CD4-positive, alpha-beta T cell (primary cell): ENCODE measurements at regions not wholly inside any gene's neighbourhood (a gene's known extent, or its start where the extent isn't known, plus 50 kb on each side); places are given as distances from the start of the nearest gene placed in this dataset.

Source experiments
- ATAC-seq: fragments of 200-7000 bp; cut with Tn5 transposase; one replicate; pipeline ENCODE4 v1.10.0; 2022; ENCODE audit warnings: mild to moderate bottlenecking; ENCODE audit not compliant: poor library complexity
- CTCF ChIA-PET: fragments of 350-600 bp; sonication (Branson Sonifier 250); formaldehyde crosslinking; loops from one replicate; lab custom pipeline; 2021; ENCODE audit warnings: antibody characterized with exemption, inconsistent platforms; lab: Charles Lee
- POLR2A ChIA-PET: fragments of 350-600 bp; sonication (Branson Sonifier 250); formaldehyde crosslinking; loops from one replicate; lab custom pipeline; 2021; ENCODE audit warnings: antibody characterized with exemption, inconsistent platforms; lab: Charles Lee
- DNase-seq, 14 experiments: peaks; one replicate each; pipeline ENCODE4 v3.0.0-alpha.2; 2013 to 2020; ENCODE audit warnings: mixed read lengths in 2 of 14
- H3K27ac ChIP-seq, 2 donors: one replicate each; pipeline versions ENCODE4 v1.5.1 to v1.7.0; 2013; ENCODE audit warnings: low read length in 2 of 2, low read depth in 1 of 2, mild to moderate bottlenecking in 1 of 2
- H3K27me3 ChIP-seq, 2 experiments: 1 replicate in 1 of 2; 2 replicates in 1 of 2; pipeline versions ENCODE4 v1.6.1 to v1.7.0; 2013; ENCODE audit warnings: low read length in 2 of 2, control low read depth in 1 of 2, mild to moderate bottlenecking in 1 of 2, moderate library complexity in 1 of 2; ENCODE audit not compliant: insufficient read depth in 2 of 2, control insufficient read depth in 1 of 2
- H3K36me3 ChIP-seq: one replicate; pipeline ENCODE4 v1.6.1; 2013; ENCODE audit warnings: low read length, control low read depth; ENCODE audit not compliant: insufficient read depth
- H3K4me1 ChIP-seq: one replicate; pipeline ENCODE4 v1.6.1; 2013; ENCODE audit warnings: low read length, control low read depth; ENCODE audit not compliant: insufficient read depth
- H3K4me3 ChIP-seq: one replicate; pipeline ENCODE4 v1.5.1; 2013; ENCODE audit warnings: mild to moderate bottlenecking, low read length, moderate library complexity
- H3K9me3 ChIP-seq, 2 experiments: 1 replicate in 1 of 2; 2 replicates in 1 of 2; pipeline versions ENCODE4 v1.6.1 to v1.7.0; 2013; ENCODE audit warnings: low read length in 2 of 2, mild to moderate bottlenecking in 2 of 2, control low read depth in 1 of 2, moderate library complexity in 1 of 2; ENCODE audit not compliant: control insufficient read depth in 1 of 2, insufficient read depth in 1 of 2
- H3K27ac Mint-ChIP-seq: one replicate; pipeline ENCODE4 v1.8.0; 2020; ENCODE audit warnings: mixed read lengths
- H3K27me3 Mint-ChIP-seq: one replicate; pipeline ENCODE4 v1.8.0; 2021; ENCODE audit warnings: mixed read lengths
- H3K36me3 Mint-ChIP-seq: one replicate; pipeline ENCODE4 v1.8.0; 2021; ENCODE audit warnings: low read depth, mixed read lengths
- H3K4me1 Mint-ChIP-seq: one replicate; pipeline ENCODE4 v1.8.0; 2021; ENCODE audit warnings: low read depth, mixed read lengths
- H3K4me3 Mint-ChIP-seq: one replicate; pipeline ENCODE4 v1.8.0; 2020; ENCODE audit warnings: mild to moderate bottlenecking, mixed read lengths
- H3K9me3 Mint-ChIP-seq: one replicate; pipeline ENCODE4 v1.8.0; 2020; ENCODE audit warnings: mixed read lengths
- CTCF ChIP-seq: fragments of 200-600 bp; IDR thresholded peaks from one replicate; pipeline ENCODE4 v1.8.0; 2022; ENCODE audit warnings: antibody characterized with exemption, mild to moderate bottlenecking
- intact Hi-C, 2 experiments: fragments of 100-400 bp; cut with DNase I in 1 of 2; cut with micrococcal nuclease in 1 of 2; formaldehyde crosslinking; loops; one replicate each; pipeline versions ENCODE4 v1.15.1 to v1.9.0; 2023 to 2025; cut with DNase I, micrococcal nuclease

- ChIA-PET POLR2A (no interaction called here), CTCF (no interaction called here)
- H3K4me3 Mint-ChIP-seq: no peak overlapping the region
- TF ChIP-seq CTCF: no peak
- no peaks in the 10 kb centered on the region for H3K36me3 Mint-ChIP-seq
- intact Hi-C loops: no loop called here
- peaks cover 0 to 79% of the 10 kb centered on the region in 2 experiments for H3K9me3 ChIP-seq
- ATAC-seq (no peak), DNase-seq (no peak)
- no peaks in the 10 kb centered on the region for H3K9me3 Mint-ChIP-seq
- no peaks in the 10 kb centered on the region for H3K4me1 Mint-ChIP-seq
- no peak overlapping the region for H3K27ac Mint-ChIP-seq
- H3K27me3 ChIP-seq: no peaks in the 10 kb centered on the region
- no peak overlapping the region for H3K4me3 ChIP-seq
- H3K4me1 ChIP-seq: no peaks in the 10 kb centered on the region
- H3K27ac ChIP-seq: no peak overlapping the region
- H3K36me3 ChIP-seq: no peaks in the 10 kb centered on the region
- H3K27me3 Mint-ChIP-seq: no peaks in the 10 kb centered on the region
Measured at GRCh38 chr13:19057588-19058340, 123.9 kb downstream of the TUBA3C start.

- Histone ChIP-seq H3K27me3 (no peaks in the 10 kb centered on the region), H3K27ac (no peak overlapping the region), H3K9me3 (peaks cover 0 to 72% of the 10 kb centered on the region in 2 experiments), H3K4me3 (no peak overlapping the region), H3K4me1 (no peaks in the 10 kb centered on the region), H3K36me3 (no peaks in the 10 kb centered on the region)
- no peak for DNase-seq
- TF ChIP-seq CTCF: no peak
- ChIA-PET POLR2A (no interaction called here), CTCF (no interaction called here)
- no peaks in the 10 kb centered on the region for H3K27me3 Mint-ChIP-seq
- intact Hi-C loops: no loop called here
- H3K4me3 Mint-ChIP-seq: no peak overlapping the region
- H3K9me3 Mint-ChIP-seq: no peaks in the 10 kb centered on the region
- H3K36me3 Mint-ChIP-seq: no peaks in the 10 kb centered on the region
- ATAC-seq: no peak
- H3K27ac Mint-ChIP-seq: no peak overlapping the region
- H3K4me1 Mint-ChIP-seq: no peaks in the 10 kb centered on the region
Measured at GRCh38 chr13:19056984-19057490, 124.6 kb downstream of the TUBA3C start.

GRCh38 chr13:19056355-19056880 lies 125.2 kb downstream of the TUBA3C start:
- H3K9me3 Mint-ChIP-seq: peaks cover 3% of the 10 kb centered on the region
- no peak overlapping the region for H3K4me3 Mint-ChIP-seq
- no peaks in the 10 kb centered on the region for H3K36me3 Mint-ChIP-seq
- H3K36me3 ChIP-seq: no peaks in the 10 kb centered on the region
- intact Hi-C loops: no loop called here
- POLR2A ChIA-PET: no interaction called here
- no peak for TF ChIP-seq CTCF
- CTCF ChIA-PET: no interaction called here
- peaks cover 0 to 69% of the 10 kb centered on the region in 2 experiments for H3K9me3 ChIP-seq
- no peaks in the 10 kb centered on the region for H3K4me1 Mint-ChIP-seq
- no peak overlapping the region for H3K4me3 ChIP-seq
- no peaks in the 10 kb centered on the region for H3K27me3 ChIP-seq
- DNase-seq (no peak), ATAC-seq (no peak)
- no peak overlapping the region for H3K27ac ChIP-seq
- H3K27me3 Mint-ChIP-seq: no peaks in the 10 kb centered on the region
- H3K4me1 ChIP-seq: no peaks in the 10 kb centered on the region
- no peak overlapping the region for H3K27ac Mint-ChIP-seq
